ENCODE measurements at regions not wholly inside any gene's neighbourhood (a gene's known extent, or its start where the extent isn't known, plus 50 kb on each side); places are given as distances from the start of the nearest gene placed in this dataset.

DNA sequence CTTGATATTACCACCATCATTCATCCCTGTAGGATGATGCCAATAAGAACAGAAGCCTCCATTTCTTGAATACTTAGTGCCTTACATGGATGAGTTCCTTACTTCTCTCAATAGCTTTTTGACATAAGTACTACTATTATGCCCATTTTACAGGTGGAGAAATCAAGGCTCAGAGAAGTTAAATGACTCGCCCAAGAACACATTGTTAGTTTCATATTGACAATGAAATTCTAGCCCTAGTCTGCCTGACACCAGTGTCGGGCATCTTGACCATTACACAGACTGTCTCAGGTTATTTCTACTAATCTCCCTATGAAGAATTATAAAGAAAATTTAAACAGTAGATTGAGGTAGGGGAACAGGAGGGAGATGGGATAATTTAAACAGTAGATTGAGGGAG is 52.5 kb upstream of the ARL8B start:
- in situ Hi-C loops (cut with MboI) = no loop called here
- no TSS peak for BruUV-seq (replicated peaks)
- peaks cover 3 to 4% of the 10 kb centered on the region in 2 experiments; a peak in 3 of 5 replicates for H3K4me1 ChIP-seq (replicated peaks in 1 of 2; ENCODE audit: control insufficient read depth in 2 of 2, insufficient read depth in 2 of 2, low read length in 2 of 2)
- no peak overlapping the region for H3K9ac ChIP-seq (ENCODE audit: insufficient read depth in 1 of 2, low read depth in 2 of 2, low read length in 2 of 2)
- no peak for TF ChIP-seq DIDO1 (tag; IDR thresholded peaks at IDR 0.05; ENCODE audit: low read depth)
- TF ChIP-seq KDM1A (IDR thresholded peaks at IDR 0.05) = peak; percentile 74 to 81
- no peak for TF ChIP-seq ZNF316 (IDR thresholded peaks at IDR 0.05)
- peak; percentile 79 for TF ChIP-seq CHD4 (IDR thresholded peaks at IDR 0.05; ENCODE audit: insufficient read depth, insufficient replicate concordance, low read depth, low read length, poor library complexity, severe bottlenecking)
- peak in 1 of 2 experiments; percentile 47; a peak in 1 of 4 replicates for TF ChIP-seq RCOR1 (IDR thresholded peaks at IDR 0.05; ENCODE audit: borderline replicate concordance in 1 of 2, low read depth in 2 of 2, low read length in 2 of 2)
- TF ChIP-seq CBX3 (IDR thresholded peaks at IDR 0.05; ENCODE audit: borderline replicate concordance in 1 of 2, low read length in 2 of 2) = 0 out of 3 replicates have a peak, but pooled peaks of 1 of the 2 experiments have one; percentile 33
- peak; percentile 38; the same call in 1 of the 2 replicates for TF ChIP-seq HDAC2 (IDR thresholded peaks at IDR 0.05)
- TF ChIP-seq BCOR (IDR thresholded peaks at IDR 0.05) = peak; percentile 91
- TF ChIP-seq RBM25 (IDR thresholded peaks at IDR 0.05; ENCODE audit: low read depth, low read length, severe bottlenecking) = peak; percentile 83
- TF ChIP-seq ADNP (tag; IDR thresholded peaks at IDR 0.05) = peak; percentile 84
- no peak for TF ChIP-seq CBX5 (IDR thresholded peaks at IDR 0.05; ENCODE audit: borderline replicate concordance, low read depth)
- TF ChIP-seq, protein P1, sequence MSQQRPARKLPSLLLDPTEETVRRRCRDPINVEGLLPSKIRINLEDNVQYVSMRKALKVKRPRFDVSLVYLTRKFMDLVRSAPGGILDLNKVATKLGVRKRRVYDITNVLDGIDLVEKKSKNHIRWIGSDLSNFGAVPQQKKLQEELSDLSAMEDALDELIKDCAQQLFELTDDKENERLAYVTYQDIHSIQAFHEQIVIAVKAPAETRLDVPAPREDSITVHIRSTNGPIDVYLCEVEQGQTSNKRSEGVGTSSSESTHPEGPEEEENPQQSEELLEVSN (IDR thresholded peaks at IDR 0.05; ENCODE audit: borderline replicate concordance in 1 of 2, extremely low read depth in 1 of 2, insufficient read depth in 1 of 2, insufficient read length in 1 of 2, low read depth in 1 of 2, low read length in 1 of 2, poor library complexity in 1 of 2, severe bottlenecking in 1 of 2) = no peak
- CTCF ChIA-PET (ENCODE audit: low intra/inter-chr PET ratio) = no interaction called here
- peaks cover 4 to 8% of the 10 kb centered on the region in 2 experiments; a peak in 3 of 5 replicates for H3K27me3 ChIP-seq (ENCODE audit: control insufficient read depth in 2 of 2, insufficient read depth in 2 of 2, low read length in 2 of 2)
- H3K4me2 ChIP-seq (ENCODE audit: insufficient read depth, low read length) = no peak overlapping the region
- no peaks in the 10 kb centered on the region for H3K79me2 ChIP-seq (ENCODE audit: control insufficient read depth, insufficient read depth, low read length)
- no peaks in the 10 kb centered on the region for H3K36me3 ChIP-seq (ENCODE audit: control insufficient read depth, insufficient read depth, low read length)
- POLR2A ChIA-PET = no interaction called here
- no peak overlapping the region for H3K4me3 ChIP-seq
- no peak overlapping the region for H2AFZ ChIP-seq (ENCODE audit: low read depth, low read length)
- H3K9me3 ChIP-seq (replicated peaks; ENCODE audit: control insufficient read depth, insufficient read depth, low read depth, low read length) = no peaks in the 10 kb centered on the region
- FAIRE-seq = no peak
- no peaks in the 10 kb centered on the region for H3K9me1 ChIP-seq (ENCODE audit: control insufficient read depth, insufficient read depth, low read length)
- 23% methylated on average over 2 of the region's 2 CpGs for WGBS (ENCODE audit: insufficient coverage, low coverage, missing lambda C conversion rate)
- no peak for ATAC-seq
- H3K27ac ChIP-seq (ENCODE audit: extremely low read depth, low read depth, low read length) = no peak overlapping the region
- intact Hi-C loops (cut with micrococcal nuclease) = loop anchor here (5.0 kb wide), 1 partner anchor 118 kb away; the partner anchor contains the start of gene EDEM1
- DNase-seq (ENCODE audit: extremely low read depth in 1 of 4, low spot score in 3 of 4) = no peak
- no peaks in the 10 kb centered on the region for H4K20me1 ChIP-seq (replicated peaks; ENCODE audit: control insufficient read depth, insufficient read depth, low read length)

Measured in K562 (cell line).